ENCODE measurements at regions not wholly inside any gene's neighbourhood (a gene's known extent, or its start where the extent isn't known, plus 50 kb on each side); places are given as distances from the start of the nearest gene placed in this dataset.

GRCh38 chr12:19026614-19027488 is 102.7 kb upstream of the PLEKHA5 start:
- no peak for DNase-seq (ENCODE audit: low read depth)

GRCh38 chr12:19030180-19030579 is 99.4 kb upstream of the PLEKHA5 start:
- DNase-seq (ENCODE audit: low read depth) = peak; percentile 21
- no peak for TF ChIP-seq CTCF (IDR thresholded peaks at IDR 0.05; ENCODE audit: insufficient read depth, low read depth, low read length, missing control alignments)

More at GRCh38 chr12:19026614-19027488, 102.7 kb upstream of the PLEKHA5 start:
- no peak for TF ChIP-seq CTCF (IDR thresholded peaks at IDR 0.05; ENCODE audit: insufficient read depth, low read depth, low read length, missing control alignments)
- H3K4me3 ChIP-seq (ENCODE audit: low read length) = no peak overlapping the region

GRCh38 chr12:19030603-19031002 is 98.9 kb upstream of the PLEKHA5 start:
- peak; percentile 39 for DNase-seq (ENCODE audit: low read depth)

More at GRCh38 chr12:19030180-19030579, 99.4 kb upstream of the PLEKHA5 start:
- H3K4me3 ChIP-seq (ENCODE audit: low read length) = no peak overlapping the region

GRCh38 chr12:19031032-19031431 is 98.5 kb upstream of the PLEKHA5 start:
- no peak overlapping the region for H3K4me3 ChIP-seq (ENCODE audit: low read length)
- TF ChIP-seq CTCF (IDR thresholded peaks at IDR 0.05; ENCODE audit: insufficient read depth, low read depth, low read length, missing control alignments) = peak; percentile 5
- peak; percentile 87 for DNase-seq (ENCODE audit: low read depth)

More at GRCh38 chr12:19030603-19031002, 98.9 kb upstream of the PLEKHA5 start:
- no peak for TF ChIP-seq CTCF (IDR thresholded peaks at IDR 0.05; ENCODE audit: insufficient read depth, low read depth, low read length, missing control alignments)
- H3K4me3 ChIP-seq (ENCODE audit: low read length) = no peak overlapping the region

- DNase-seq (ENCODE audit: low read depth) = no peak
- TF ChIP-seq CTCF (IDR thresholded peaks at IDR 0.05; ENCODE audit: insufficient read depth, low read depth, low read length, missing control alignments) = no peak
- H3K4me3 ChIP-seq (ENCODE audit: low read length) = no peak overlapping the region
Measured at GRCh38 chr12:19032826-19033225, 96.7 kb upstream of the PLEKHA5 start.

GRCh38 chr12:19033244-19033643 is 96.3 kb upstream of the PLEKHA5 start:
- H3K4me3 ChIP-seq (ENCODE audit: low read length) = no peak overlapping the region
- no peak for DNase-seq (ENCODE audit: low read depth)
- no peak for TF ChIP-seq CTCF (IDR thresholded peaks at IDR 0.05; ENCODE audit: insufficient read depth, low read depth, low read length, missing control alignments)
